ENCODE measurements at regions not wholly inside any gene's neighbourhood (a gene's known extent, or its start where the extent isn't known, plus 50 kb on each side); places are given as distances from the start of the nearest gene placed in this dataset.

GRCh38 chr18:28712172-28712571 lies 535.2 kb upstream of the CDH2 start:
- H3K27ac ChIP-seq, result no peak overlapping the region
- TF ChIP-seq ZFX (IDR thresholded peaks at IDR 0.05; ENCODE audit: borderline replicate concordance) (no peak), CTCF (IDR thresholded peaks at IDR 0.05) (no peak)

DNA sequence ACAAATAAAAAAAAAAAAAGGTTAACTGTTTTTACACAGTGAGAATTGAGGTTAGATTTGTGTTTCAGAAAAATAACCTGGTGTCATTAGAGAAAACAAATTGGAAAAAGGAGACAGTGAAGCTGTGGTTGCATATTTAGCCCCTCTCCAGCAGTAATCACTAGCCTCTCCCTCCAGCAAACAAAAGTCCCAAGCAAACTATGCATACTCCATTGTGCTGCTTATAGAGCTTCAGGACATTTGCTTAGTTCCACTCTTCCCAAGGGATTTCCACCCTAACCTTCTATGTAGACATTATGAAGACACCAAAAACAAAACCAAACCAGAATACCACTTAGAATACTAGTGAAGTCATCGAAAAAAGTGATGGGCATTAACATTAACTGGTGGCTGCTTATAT lies 534.2 kb upstream of the CDH2 start:
- no peak for TF ChIP-seq ZFX (IDR thresholded peaks at IDR 0.05; ENCODE audit: borderline replicate concordance)
- TF ChIP-seq CTCF (IDR thresholded peaks at IDR 0.05), result no peak
- no peak overlapping the region for H3K27ac ChIP-seq

DNA sequence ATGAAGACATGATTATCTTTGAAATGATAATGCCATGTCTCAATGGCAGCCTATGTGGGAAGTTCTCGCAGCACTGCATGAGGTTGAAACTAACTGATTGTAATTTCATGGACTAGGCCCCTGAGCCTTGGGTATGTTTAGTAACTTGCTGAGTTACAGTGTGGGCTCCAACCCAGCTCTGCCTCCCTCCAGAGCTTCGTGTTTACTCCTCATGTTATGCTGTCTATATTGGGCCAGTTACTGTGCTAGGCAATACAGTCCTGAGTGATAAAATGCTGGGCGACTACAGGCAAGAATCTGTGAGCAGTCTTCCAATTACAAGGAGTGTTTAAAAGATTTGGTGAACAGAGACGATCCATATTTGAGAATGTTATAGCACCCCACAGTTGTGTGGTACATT lies 530.1 kb upstream of the CDH2 start:
- TF ChIP-seq ZFX (IDR thresholded peaks at IDR 0.05; ENCODE audit: borderline replicate concordance) (no peak), CTCF (IDR thresholded peaks at IDR 0.05) (no peak)
- H3K27ac ChIP-seq, result no peak overlapping the region

GRCh38 chr18:28706397-28706796 lies 529.5 kb upstream of the CDH2 start:
- H3K27ac ChIP-seq, result no peak overlapping the region
- no peak for TF ChIP-seq CTCF (IDR thresholded peaks at IDR 0.05)
- TF ChIP-seq ZFX (IDR thresholded peaks at IDR 0.05; ENCODE audit: borderline replicate concordance), result no peak

- H3K27ac ChIP-seq, result no peak overlapping the region
These were observed 528.6 kb upstream of the CDH2 start for GRCh38 chr18:28705482-28705881.

GRCh38 chr18:28692337-28692736 lies 515.4 kb upstream of the CDH2 start:
- TF ChIP-seq ZFX (IDR thresholded peaks at IDR 0.05; ENCODE audit: borderline replicate concordance), result no peak
- TF ChIP-seq CTCF (IDR thresholded peaks at IDR 0.05), result no peak
- no peak overlapping the region for H3K27ac ChIP-seq

More at GRCh38 chr18:28705482-28705881, 528.6 kb upstream of the CDH2 start:
- TF ChIP-seq ZFX (IDR thresholded peaks at IDR 0.05; ENCODE audit: borderline replicate concordance) (no peak), CTCF (IDR thresholded peaks at IDR 0.05) (no peak)

DNA sequence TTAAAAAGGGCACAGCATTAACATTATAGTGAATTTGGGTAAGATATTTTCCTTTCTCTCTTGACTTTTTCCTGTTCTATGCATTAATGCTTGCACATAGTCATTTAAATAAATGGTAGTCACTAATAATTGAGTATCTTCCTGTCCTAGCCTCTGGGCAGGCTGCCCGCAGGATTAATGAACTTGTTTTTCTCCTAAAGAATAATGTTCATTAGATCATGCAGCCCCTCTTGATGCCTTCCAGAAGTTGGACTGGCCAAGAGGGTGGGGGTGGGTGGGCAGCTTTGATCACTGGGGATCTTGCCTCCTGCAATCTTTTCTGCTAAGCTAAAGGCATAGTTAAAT lies 514.5 kb upstream of the CDH2 start:
- H3K27ac ChIP-seq, result no peak overlapping the region
- no peak for TF ChIP-seq ZFX (IDR thresholded peaks at IDR 0.05; ENCODE audit: borderline replicate concordance)
- no peak for TF ChIP-seq CTCF (IDR thresholded peaks at IDR 0.05)
